HG03175 (cell line): ENCODE measurements at regions not wholly inside any gene's neighbourhood (a gene's known extent, or its start where the extent isn't known, plus 50 kb on each side); places are given as distances from the start of the nearest gene placed in this dataset.

Experiments
- ATAC-seq: cut with Tn5 transposase; IDR thresholded peaks from one replicate; pipeline ENCODE4 v1.9.1; 2021; ENCODE audit warnings: mild to moderate bottlenecking, moderate library complexity; ENCODE audit not compliant: unreplicated experiment

DNA sequence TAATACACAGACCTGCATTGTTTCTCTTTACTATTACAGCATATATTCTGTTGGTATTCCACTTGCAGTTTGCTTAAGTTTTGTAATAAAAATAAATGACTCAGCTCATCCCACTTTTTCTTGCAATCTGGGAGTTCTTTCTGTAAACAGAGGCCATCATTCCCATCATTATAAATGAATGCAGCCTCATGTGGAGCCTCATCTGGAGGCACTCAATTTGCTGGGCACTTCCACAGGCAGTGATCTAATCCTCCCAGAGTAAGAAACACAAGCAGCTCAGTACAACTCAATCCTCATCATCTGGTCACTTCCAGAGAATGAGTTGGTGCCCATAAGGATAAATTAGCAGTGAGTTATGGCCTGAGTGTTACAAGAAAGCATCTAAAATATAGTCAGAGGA is 2801.9 kb downstream of the PCDH9 start:
- ATAC-seq: no peak

DNA sequence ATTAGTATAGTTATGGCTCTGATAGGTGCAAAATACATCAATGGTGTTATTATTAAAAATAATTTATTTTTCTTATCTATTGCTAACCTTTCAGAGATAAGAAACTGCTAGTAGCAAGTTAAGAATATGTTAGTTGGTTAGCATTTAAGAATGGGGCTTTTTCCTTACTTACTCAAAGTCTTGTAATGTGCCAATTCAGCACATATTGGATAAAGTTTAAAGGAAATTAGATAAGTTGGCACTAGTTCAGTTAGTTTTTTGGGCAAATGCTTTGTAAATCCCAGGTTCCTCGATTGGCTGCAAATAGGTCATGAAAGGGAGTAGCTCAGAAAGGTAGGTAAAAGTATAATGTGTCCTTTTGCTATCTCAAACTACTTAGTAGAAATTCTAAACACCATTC is 2806.7 kb downstream of the PCDH9 start:
- no peak for ATAC-seq

- no peak for ATAC-seq
Measured at GRCh38 chr13:64420181-64420580, 2810.0 kb downstream of the PCDH9 start.

DNA sequence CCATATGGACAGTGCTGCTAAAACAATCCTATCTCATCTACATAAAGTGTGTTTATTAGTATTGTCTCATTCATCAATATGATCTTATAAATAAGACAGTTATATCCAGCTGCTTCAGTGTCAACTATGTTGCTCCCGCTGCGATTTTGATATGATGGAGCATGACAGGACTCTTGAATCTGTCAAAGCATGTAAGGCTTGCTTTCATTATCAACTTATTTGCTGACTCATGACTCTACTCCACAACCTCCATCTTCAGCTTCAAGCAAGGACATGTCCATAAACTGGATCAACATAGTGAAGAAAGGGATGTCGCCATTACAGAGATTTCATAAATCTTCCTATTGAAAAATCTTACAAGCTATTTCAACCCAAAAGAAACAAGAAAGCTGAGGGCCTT is 2812.6 kb downstream of the PCDH9 start:
- no peak for ATAC-seq

DNA sequence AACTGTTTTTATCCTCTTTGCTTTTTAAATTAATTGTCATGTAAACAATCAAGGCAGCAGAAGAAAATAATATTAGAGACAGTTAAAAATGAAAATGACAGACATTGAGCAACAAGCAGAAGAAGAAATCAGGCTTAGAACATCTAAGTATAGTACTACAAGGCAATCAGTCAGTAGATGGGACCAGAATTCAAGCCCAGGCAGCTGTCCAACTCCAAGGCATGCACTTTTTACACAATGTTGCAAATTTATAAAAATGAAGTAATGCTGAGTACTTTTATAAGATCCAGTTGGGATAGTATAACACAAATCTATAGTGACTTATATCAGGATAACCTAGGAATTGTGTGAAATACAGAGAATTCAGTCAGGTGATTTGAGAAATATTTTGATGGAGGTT is 2815.8 kb downstream of the PCDH9 start:
- no peak for ATAC-seq

GRCh38 chr13:64413529-64413928 is 2816.6 kb downstream of the PCDH9 start:
- no peak for ATAC-seq

DNA sequence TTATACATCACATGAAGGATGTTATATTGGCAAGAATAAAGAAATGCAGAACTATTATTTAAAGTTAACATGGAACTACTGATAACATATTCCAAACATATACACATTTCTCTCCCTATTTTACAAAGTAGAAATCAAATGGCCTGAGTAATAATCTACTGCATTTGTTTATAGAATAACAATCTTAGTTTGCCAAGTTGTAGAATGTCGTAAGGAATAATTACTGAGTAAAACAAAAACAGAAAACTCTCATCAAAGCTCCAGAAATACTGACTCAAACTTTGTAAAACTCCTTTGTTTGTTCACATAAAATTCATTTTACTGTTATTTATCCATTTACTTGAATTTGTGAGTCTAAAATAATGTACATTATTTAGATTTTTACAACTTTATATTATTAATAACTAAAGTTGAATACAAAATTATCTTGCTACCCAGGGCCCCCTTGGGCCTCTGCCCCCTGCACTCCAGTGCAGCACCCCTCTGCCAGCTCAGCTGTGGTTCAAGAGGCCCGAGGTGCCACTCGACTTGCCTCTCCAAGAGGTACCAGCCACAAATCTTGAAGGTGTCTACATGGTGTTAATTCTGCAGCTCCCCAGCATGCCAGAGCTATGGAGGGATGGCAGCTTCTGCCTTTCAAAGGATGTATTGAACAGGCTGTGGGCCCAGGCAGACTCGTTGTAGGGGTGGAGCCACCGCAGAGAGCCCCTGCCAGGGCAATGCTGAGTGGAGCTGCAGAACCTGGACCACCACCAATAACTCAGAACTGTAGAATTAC is 2819.7 kb downstream of the PCDH9 start:
- no peak for ATAC-seq

DNA sequence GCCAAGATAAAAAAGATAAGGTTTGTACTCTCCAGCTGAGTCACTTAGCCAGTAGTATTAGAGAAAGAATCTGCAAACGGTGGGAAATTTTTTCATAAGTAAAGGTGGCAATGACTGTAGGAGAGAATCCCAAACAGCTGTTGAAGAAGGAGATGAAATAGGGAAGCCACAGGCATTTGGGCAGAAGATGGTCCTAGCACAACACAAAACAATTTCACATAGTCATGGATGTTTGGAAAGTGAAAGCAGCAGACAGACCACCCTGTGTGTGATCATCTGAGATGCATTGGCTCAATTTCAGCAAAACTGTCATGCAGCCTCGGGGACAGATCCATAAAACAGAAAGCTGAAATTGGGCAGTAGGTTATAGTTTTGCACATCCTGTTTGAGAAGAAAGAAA is 2832.4 kb downstream of the PCDH9 start:
- ATAC-seq: no peak

- no peak for ATAC-seq
Measured at GRCh38 chr13:64377606-64378005, 2852.5 kb downstream of the PCDH9 start.

DNA sequence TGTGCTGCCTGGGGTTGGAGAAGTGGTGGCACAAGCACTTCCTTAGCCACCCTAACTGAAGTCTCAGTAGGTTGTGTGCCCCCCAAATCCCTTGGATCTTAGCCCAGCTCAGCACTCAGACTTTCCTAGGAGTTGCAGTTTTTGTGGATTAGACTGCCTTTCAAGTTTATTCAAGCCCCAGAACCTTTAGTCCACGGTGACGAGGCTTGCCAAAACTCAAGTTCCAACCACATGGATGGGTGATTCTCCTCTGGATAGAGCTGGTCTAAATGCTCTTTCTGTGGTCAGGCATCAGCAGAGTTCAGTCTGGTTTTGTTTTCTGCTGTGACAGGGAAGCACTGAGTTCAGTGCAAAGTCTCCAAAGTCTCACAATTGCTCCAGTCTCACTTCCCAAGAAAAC is 2858.7 kb downstream of the PCDH9 start:
- ATAC-seq: no peak

- ATAC-seq: no peak
Measured at GRCh38 chr13:64371045-64371444, 2859.1 kb downstream of the PCDH9 start.

- no peak for ATAC-seq
Measured at GRCh38 chr13:64369121-64369520, 2861.0 kb downstream of the PCDH9 start.

DNA sequence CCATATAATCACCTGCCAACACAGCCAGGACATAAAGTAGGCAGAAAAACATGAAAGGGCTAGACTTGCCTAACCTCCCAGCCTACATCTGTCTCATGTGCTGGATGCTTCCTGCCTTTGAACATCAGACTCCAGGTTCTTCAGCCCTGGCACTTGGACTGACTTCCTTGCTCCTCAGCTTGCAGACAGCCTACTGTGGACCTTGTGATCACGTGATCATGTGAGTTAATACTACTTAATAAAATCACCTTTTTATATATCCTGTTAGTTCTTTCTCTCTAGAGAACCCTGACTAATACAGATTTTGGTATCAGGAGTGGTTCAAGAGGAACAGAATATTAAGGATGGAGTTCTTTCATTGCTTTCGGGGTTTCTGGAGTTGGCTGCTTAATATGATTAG is 2867.6 kb downstream of the PCDH9 start:
- ATAC-seq: no peak

DNA sequence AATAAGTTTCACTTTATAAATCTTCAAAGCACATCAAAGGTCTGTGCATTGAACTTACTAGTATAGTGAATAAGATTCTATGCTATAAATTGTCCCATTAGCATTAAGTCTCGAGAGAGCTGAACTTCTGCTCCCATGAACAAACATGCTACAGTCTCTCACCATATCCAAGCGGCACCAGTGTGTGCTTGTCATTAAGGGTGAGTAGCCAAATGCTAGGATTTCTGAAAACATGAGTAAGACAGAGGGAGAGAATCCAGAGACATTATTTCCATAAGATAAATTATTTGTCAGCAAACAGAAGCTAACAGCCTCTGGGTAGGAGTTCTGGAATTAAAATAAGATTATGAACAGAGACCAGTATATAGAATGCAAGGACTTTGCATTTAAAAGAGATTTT is 2882.5 kb downstream of the PCDH9 start:
- ATAC-seq: no peak

DNA sequence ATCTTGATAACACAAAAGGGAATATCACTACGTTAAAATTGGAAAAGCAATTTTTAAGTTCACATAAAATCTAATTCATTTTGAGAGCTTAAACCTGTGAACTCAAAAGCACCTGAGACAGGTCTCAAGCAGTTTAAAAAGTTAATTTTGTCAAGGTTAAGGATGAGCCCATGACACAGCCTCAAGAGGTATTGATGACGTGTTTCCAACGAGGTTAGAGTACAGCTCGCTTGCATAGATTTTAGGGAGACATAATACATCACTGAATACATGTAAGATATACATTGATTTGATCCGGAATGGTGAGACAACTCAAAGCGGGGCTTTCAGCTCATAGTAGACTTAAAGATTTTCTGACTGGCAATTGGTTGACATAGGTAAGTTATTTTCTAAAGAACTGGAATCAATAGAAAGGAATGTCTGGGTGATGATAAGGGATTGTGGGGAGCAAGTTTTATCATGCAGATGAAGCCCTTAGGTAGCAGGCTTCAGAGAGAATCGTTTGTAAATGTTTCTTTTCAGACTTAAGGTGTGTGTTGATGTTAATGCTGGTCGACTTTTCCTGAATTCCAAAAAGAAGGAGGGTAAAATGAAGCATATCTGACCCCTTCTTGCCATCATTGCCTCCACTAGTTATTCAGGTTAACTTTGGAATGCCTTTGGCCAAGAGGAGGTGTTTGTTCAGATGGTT is 2890.6 kb downstream of the PCDH9 start:
- ATAC-seq: no peak

DNA sequence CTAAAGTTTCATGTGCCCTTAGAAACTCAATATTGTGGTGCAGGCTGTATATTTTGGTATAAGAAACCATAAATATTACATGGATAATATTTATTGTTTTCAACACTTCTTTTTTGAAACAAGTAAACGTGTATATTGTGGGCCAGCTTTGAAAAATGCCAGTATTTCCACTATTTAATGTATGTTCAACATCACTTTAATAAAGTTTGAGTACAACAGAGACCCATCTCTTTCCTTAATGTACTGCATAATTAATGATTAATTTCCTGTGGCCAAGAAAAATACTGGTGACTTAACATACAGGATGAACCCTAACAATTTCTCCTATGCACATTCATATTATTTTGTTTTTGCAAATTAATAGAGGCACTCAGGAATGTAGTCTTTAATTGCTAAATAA is 2891.5 kb downstream of the PCDH9 start:
- ATAC-seq: no peak

GRCh38 chr13:64333888-64334287 is 2896.2 kb downstream of the PCDH9 start:
- no peak for ATAC-seq

GRCh38 chr13:64332048-64332447 is 2898.1 kb downstream of the PCDH9 start:
- no peak for ATAC-seq

- ATAC-seq: no peak
Measured at GRCh38 chr13:64327505-64328194, 2902.5 kb downstream of the PCDH9 start.

DNA sequence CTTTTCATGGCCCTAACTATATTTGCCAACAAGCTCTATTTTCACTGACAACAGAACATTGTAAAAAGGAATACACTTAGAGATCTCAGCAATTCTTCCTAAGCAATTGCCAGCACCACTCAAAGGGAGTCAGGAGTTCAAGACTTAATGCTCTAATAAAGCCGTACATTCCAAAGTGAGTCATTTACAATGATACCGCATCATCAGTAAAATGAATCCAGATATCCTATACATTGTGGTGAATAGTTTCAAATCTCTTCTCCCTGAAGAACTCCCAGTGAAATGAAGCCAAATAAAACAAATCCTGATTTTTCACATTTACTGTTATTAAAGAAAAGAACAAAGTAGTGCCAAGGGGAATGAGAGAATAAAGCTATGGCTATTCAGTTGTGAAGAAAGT is 2898.7 kb upstream of the PCDH20 start:
- ATAC-seq: no peak

DNA sequence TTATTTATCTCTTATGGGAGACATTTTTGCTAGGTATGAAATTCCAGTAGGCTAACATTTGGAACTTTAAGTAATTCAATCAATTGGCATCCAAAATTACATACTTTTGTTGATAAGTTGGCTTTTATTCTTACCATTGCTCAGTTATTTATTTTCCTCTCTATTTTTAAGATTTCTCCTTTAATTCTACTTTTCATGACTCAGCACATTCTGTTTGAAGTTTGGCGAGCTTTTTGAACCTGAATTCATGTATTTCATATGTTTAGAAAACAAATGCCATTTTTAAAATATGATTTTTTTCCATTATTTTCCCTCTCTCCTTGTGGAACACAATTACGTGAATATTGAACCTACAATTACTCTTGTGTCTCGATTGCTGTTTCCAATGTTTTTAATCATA is 2896.3 kb upstream of the PCDH20 start:
- ATAC-seq: no peak

DNA sequence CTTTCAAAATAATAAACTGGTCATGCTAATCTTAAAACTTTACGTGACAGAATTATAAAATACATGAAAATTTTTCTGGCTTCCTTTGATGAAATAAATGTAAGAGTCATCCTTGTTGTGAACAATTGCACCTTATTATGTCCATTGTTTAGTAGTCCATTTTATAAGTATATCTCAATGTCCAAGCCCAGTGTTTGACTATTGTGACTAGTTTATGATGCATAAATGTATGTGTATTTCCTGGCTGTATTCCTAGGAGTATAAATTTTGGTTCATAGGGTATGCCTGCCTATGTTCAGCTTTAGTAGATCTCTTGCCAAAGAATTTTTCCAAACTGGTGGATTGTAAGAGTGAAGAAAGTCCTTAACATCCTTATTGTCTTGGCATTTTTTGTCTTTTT is 2895.5 kb upstream of the PCDH20 start:
- ATAC-seq: no peak
